GM19438 (cell line): ENCODE measurements at regions not wholly inside any gene's neighbourhood (a gene's known extent, or its start where the extent isn't known, plus 50 kb on each side); places are given as distances from the start of the nearest gene placed in this dataset.
"Not testable (repeated sequence)": the region's sequence is repeated elsewhere in the genome, so short reads cannot be mapped to it uniquely, and the experiment has no call there.

Experiments used
- ATAC-seq: cut with Tn5 transposase; IDR thresholded peaks from one replicate; pipeline ENCODE4 v1.9.1; 2021; ENCODE audit warnings: low read depth; ENCODE audit not compliant: unreplicated experiment

DNA sequence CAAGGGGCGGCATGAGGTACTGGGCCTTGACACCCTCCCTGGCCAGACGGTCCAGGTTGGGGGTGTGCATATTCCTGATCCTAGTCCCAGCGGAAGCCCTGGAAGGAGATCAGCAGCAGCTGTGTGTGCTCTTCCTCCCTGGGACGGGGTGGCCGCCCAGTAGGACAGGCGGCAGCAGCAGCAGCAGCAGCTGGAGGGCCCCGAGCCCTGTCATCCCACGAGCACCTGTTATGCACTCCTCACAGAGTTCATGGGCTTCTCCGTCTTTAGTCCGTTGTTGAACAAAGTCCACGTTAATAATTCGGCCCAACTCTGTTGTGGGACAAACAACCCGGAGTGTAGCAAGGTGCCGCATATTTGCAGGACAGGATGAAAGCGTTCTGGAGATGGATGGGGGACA is 205.6 kb downstream of the OTOP1 start:
- not testable (repeated sequence) for ATAC-seq

DNA sequence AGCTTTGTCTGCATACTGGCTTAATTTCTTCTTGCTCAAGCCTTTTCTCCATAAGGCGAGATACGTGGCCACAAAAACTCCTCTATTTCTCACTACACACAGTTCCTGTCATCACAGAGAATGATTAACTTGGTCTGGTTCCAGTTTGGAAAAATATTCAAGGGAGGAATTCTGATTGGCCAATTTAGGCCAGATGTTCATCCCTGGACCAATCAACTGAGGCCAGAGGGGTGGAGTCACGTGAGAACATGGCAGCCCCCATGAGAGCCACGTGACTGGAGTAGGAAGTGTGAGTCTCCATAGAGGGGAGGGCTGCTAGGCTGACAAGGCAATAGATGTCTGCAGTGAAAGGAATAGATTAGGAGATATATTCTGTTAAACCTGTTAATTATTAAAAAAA is 200.0 kb downstream of the OTOP1 start:
- not testable (repeated sequence) for ATAC-seq

DNA sequence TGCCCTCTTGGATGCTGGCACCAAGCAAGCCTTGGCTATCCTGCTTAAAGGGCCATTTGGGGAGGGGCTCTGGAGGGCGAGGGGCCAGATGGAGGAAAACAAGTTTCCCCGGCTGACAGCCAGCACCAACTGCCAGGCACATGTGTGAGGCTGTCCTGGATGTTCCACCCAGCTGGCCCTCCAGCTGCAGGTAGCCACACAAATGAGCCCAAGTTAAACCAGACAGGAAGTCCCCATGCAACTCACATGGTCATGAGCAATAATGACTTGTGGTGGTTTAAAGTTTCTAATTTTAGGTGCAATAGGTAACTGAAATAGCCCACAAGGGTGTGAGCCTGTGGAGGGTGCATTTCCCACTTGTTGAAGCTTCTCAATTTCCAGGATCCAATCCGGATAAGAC is 198.0 kb downstream of the OTOP1 start:
- not testable (repeated sequence) for ATAC-seq

DNA sequence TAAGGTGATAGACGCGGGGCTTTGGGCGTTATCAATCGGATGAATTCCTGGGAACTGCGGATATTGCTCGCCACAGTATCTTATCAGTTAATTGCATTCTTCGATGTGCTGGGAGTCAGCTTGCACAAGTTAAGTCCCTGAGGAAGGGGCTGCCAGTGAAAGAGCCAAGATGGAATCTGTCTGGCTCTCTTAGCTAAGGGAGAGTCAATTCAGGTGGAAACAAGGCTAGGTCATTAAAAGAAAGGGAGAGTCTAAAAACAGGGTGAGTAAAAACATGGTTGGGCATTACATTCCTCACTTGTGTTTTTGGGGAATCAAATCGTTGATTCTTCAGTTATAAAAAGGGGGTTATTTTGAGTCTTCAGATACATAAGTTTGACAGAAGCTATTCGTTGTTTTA is 196.2 kb downstream of the OTOP1 start:
- ATAC-seq, result not testable (repeated sequence)

DNA sequence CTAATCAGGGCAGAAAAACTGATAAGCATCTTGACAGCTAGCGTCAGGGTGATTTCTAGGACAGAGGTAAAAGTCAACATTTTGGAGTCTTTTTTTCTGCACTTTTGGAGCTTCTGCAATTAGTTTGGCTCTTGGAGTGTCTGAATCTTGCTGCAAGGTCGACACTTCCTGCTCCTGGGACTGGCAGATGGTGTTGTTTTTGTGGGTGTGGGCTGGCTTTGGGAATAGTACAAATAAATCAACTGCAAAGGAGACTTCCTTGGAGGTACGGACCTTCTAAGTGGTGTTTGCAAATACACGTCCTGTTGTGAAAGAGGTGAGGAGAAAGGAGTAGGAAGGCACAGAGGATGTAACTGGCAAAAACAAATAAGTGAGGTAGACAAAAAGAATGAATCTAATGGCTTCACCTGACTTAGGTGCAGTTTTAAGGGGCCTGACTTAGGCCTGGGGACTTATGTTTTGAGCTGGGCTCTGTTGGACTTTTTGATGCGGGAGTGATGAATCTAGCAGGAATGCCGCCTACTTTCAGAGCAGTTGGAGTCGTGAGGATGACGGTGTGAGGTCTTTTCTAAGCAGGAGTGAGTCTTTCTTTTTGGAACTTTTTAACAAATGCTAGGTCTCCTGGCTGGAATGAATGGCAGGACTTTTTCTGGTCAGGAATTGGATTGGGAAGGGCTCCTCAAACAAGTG is 195.1 kb downstream of the OTOP1 start:
- not testable (repeated sequence) for ATAC-seq

DNA sequence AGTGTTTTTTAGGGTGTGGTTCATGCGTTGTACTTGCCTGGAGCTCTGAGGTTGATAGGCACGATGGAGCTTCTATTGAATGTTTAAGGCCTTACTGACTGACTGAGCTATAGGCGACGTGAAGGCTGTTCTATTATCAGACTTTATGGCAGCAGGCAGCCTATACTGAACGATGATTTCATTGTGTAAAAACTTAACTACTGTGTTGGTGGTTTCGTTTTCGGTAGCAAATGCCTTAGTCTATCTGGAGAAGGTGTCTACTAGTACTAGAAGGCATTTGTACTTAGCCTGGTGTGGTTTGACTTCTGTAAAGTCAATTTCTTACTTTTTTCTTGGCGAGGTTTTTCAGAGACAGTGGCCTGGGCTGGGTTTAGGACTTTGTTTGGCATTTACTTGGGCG is 194.4 kb downstream of the OTOP1 start:
- ATAC-seq, result not testable (repeated sequence)

DNA sequence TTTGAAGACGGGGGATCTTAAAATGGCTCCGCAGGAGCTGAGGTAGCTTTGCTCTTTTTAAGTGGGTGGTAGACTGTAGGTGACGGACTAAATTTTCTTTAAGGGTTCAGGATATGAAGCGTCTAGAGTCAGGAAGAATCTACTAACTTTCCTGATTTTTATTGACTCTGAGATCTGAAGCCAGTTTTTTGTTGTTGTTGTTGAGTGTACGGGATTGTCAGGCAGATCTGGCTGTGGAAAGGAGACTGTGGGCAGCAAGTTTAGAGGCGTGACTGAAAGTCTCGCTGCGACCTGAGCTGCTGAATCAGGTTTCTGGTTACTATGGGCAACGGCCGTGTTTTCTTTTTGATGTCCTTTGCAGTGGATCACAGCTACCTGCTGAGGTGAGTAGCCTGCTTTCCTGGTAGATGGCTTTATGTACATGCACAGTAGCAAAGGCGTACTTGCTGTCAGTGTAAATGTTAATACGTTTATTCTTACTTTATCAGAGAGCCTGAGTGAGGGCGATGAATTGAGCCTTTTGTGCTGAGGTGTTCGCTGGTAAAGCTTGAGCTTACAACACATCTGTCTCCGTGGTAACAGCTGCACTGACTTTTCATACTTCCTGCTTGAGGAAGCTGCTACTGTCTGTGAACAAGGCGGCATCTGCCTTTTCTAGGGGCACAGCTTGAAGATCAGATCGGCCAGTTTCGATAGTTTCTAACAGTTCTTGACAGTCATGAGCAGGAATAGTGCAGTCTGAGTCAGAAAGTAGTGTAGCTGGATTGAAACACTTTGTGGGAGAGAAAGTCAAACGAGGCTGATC is 193.7 kb downstream of the OTOP1 start:
- ATAC-seq, result not testable (repeated sequence)

DNA sequence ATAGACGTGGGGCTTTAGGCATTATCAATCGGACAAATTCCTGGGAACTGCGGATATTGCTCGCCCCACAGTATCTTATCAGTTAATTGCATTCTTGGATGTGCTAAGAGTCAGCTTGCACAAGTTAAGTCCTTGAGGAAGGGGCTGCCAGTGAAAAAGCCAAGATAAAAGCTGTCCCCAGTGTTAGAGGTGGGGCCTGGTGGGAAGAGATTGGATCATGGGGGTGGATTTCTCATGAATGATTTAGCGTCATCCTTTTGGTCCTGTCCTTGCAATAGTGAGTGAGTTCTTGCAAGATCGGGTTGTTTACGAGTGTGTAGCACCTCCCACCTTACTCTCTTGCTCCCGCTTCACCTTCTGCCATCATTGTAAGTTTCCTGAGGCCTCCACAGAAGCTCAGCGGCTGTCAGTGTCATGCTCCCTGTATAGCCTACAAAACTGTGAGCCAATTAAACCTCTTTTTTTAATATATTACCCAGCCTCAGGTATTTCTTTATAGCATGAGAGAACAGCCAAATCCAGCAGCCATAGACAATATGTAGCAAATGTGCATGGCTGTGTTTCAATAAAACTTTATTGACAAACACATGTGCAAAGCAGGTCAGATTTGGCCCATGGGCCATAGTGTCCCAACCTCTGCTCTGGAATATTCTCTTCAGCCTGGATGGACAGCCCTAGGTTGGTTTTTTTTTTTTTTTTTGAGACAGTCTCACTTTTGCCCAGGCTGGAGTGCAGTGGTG is 189.2 kb downstream of the OTOP1 start:
- not testable (repeated sequence) for ATAC-seq

DNA sequence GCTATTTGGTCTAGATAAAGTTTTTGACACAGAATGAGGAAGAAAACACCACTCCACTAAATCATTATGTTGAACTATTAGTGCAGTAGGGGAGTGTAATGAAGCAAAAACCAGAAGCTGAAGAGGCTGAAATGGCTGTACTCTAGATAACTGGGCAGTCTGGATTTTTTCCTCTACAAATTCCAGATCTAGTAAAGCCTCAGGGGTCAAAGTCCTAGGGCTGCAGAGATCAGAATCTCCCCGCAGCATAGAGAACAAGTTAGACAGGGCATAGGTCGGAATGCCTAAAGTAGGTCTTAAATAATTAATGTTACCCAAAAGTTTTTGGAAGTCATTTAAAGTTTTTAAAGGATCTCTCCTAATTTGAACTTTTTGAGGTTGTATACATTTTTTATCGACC is 180.9 kb downstream of the OTOP1 start:
- ATAC-seq, result not testable (repeated sequence)

DNA sequence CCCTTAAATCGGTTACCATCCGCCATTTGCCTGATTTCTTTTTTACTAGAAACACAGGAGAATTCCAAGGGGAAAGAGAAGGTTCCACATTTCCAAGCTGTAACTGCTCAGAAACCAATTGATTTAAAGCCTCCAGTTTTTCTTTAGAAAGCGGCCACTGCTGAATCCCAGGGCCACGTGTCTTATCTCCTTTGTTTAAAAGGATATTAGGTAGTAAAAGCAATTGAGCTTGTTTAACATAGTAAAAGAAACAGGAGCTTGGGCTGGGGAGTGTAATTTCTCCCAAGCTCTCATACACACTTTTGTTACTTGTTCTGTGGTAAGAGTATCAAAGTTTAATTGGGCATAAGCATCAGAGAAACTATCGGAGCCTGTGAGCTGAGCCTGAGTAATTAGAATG is 180.0 kb downstream of the OTOP1 start:
- not testable (repeated sequence) for ATAC-seq

DNA sequence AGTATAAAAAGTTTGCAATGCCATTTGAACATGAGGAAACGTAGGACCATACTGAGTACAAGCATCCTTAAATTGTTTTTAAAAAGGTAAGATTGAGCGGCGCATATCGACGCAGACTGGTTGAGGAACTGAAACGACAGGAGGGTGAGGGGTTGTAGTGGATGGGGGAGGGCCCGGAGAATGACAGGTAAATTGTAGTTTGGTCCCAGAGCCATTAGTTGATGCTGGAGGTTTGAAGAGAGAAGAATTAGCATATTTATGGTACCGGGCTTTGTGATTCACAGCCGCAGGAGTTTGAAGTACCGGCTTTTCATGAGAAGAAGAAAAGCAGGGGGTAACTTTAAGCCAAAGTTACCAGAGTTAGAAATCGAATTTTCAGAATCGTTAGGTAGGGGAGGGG is 179.5 kb downstream of the OTOP1 start:
- not testable (repeated sequence) for ATAC-seq

DNA sequence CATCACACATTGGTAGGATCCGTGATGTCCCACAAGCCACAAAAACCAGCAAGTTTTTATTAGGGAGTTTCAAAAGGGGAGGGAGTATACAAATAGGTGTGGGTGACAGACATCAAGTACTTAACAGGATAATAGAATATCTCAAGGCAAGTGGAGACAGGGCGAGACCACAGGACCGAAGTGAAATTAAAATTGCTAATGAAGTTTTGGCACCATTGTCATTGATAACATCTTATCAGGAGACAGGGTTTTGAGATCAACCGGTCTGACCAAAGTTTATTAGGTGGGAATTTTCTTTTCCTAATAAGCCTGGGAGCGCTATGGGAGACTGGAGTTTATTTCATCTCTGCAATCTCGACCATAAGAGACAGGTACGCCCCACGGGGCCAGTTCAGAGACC is 178.5 kb downstream of the OTOP1 start:
- not testable (repeated sequence) for ATAC-seq

DNA sequence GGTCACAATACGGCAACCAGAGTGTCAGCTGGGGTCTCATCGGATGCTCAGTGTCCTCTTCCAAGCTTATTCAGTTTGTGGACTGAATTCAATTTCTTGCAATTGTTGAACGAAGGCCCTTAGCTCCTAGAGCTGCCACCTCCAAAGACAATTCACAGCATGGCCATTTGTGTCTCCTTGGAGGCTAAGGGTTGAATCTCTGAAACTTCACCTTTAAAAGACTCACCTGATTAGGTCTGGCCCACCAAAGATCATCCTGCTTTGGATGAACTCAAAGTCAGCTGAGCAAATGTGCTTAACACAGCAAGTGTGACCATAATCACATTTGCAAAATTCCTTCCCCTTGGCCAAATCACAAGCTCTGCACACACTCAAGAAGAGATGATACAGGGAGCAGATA is 175.9 kb downstream of the OTOP1 start:
- not testable (repeated sequence) for ATAC-seq

DNA sequence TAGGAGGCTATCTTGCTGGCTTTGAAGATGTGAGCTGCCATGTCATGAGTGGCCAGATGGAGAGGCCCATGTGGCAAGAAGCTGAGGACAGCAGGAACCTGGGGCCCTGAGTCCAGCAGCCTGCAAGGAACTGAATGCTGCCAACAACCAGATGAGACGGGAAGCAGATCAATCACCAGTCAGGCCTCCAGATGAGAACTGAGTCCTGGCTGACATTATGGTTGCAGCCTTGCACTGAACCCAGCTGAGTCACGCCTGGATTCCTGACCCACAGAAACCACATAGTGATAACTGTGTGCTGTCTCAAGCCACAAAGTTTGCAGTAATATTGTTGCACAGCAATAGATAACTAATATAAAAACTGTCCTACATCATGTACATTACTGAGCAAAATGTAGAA is 173.8 kb downstream of the OTOP1 start:
- ATAC-seq, result not testable (repeated sequence)

DNA sequence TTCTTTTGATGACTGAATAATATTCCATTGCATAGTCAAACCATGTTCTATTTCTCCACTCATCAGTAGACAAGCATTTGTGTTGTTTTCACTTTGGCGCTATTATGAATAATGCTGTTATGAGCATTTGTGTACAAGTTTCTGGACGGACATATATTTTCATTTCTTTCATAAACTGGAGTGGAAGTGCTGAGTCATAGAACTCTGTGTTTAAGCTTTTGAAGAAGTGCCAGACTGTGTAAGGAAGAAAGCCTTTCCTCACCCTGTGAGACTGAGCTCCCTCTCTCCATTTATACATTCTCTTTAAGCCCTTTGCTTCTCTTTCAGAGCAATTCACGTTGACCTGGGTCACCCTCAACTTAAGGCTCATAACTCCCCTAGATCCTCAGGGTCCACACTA is 169.5 kb downstream of the OTOP1 start:
- not testable (repeated sequence) for ATAC-seq

DNA sequence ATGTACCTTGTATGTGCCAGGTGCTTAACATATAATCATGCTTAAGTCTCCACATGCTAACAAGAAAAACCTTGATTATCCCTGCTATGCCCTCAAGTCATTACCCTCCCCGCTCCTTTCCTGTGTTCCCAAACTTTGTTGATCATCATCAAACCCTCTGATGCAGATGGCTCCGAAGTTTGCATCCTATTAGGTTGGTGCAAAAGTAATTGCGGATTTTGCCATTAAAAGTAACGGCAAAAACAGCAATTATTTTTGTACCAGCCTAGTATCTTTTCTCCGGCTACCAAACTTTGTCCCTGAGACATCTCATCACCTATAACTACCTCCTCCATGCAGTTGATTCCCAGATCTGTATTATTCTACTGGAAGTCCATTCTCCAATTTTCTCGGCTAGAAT is 142.6 kb downstream of the OTOP1 start:
- ATAC-seq, result not testable (repeated sequence)

DNA sequence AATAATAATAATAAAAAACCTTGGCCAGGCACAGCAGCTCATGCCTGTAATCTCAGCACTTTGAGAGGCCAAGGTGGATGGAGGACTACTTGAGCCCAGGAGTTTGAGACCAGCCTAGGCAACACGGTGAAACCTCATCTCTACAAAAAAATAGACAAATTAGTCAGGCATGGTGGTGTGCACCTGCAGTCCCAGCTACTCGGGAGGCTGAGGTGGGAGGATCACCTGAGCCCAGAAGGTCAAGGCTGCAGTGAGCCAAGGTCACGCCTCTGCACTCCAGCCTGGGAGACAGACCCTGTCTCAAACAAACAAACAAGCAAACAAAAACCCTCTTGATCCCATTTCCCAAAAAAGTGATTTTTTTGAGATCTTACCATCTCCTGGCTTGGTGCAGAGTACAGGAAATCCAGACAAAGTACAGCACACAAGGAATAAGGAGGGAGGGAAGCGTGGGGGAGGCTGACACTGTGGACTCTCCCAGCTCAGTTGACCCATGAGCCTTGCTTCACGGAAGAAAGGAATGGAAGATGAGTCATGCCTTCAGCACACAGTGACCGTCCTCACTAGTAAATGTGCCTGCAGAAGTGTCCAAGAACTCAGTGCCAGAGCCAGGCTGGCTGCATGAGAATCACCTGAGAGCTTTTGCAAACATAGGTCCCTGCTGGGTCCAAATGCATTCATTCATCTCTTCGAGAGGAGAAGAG is 136.9 kb downstream of the OTOP1 start:
- not testable (repeated sequence) for ATAC-seq

DNA sequence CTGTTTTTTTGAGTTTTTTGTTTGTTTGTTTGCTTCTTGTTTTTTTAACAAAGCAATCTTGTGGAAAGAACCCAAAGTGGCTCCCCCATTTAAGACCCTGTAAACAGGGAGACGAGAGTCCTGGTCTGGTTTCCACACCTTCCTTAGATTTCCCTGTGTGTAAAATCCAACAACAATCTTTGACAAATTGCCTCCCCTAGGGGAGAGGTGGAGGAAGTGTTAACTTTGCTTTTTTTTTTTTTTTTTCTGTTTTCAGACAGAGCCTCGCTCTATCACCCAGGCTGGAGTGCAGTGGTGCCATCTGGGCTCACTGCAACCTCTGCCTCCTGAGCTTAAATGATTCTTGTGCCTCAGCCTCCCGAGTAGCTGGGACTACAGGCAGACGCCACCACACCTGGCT is 136.0 kb downstream of the OTOP1 start:
- not testable (repeated sequence) for ATAC-seq

DNA sequence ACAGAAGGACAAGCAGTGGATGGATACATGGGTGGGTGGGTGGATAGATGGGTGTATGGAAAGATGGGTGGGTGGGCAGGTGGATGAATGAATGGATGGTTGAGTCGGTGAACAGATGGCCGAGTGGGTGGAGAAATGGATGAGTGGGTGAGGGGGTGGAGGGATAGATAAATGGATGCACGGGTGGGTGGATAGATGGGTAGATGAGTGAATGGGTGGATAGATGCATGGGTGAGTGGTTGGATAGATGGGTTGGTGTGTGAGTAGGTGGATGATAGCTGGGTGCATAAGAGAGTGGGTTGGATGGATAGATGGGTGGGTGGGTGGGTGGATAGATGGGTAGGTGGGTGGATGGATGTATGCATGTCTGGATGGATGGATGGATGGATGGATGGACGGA is 134.6 kb downstream of the OTOP1 start:
- ATAC-seq, result not testable (repeated sequence)

DNA sequence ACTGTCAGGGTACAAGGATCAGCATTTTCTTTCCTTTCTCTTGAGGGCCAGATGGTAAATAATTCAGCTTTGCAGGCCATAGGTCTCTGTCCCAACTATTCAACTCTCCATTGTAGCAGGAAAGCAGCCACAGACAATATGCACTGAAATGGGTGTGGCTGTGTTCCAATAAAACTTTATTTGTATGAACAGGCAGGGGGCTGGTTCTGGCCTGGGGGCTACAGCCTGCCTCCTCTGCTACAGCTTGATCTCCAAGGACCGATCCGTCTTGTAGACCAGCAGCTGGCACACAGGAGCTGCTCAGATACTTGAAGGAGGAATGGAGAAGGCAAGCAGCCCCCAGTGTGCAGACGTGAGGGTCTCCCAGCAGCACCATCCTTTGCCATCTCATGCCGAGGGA is 127.1 kb downstream of the OTOP1 start:
- ATAC-seq, result not testable (repeated sequence)

DNA sequence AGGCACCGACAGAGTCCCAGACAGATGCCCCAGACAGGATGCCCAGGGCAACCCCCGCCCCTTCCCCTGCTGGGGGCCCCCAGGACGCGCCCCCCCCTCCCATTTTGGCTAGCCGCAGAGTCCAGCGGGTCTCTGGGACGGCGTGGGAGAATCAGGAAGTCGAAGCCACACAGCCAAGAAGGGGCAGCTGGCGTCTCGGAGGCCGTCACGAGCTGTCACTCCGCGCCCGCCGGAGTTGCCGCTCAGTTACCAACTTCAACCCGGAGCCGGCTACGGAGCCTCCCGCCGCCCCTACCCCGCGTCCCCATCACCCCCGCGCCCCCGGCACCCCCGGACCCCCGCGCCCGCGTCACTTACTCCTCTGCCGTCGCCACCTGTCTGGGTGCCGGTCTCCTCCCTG is 119.8 kb downstream of the OTOP1 start:
- not testable (repeated sequence) for ATAC-seq
